ENCODE measurements at regions not wholly inside any gene's neighbourhood (a gene's known extent, or its start where the extent isn't known, plus 50 kb on each side); places are given as distances from the start of the nearest gene placed in this dataset.

GRCh38 chr2:6497048-6497447 is 368.7 kb downstream of the CMPK2 start:
- DNase-seq (no peak), ATAC-seq (no peak)
- Histone ChIP-seq H3K4me3 (no peak overlapping the region), H3K9me3 (no peaks in the 10 kb centered on the region), H3K36me3 (no peaks in the 10 kb centered on the region), H3K27me3 (no peaks in the 10 kb centered on the region), H3K27ac (no peak overlapping the region), H3K4me1 (no peaks in the 10 kb centered on the region)
- TF ChIP-seq CTCF (IDR thresholded peaks at IDR 0.05): no peak
- no peak for TF ChIP-seq POLR2A (IDR thresholded peaks at IDR 0.05)
- 71% methylated on average over 1 of the region's 1 CpG for WGBS (ENCODE audit: insufficient coverage, low coverage, low lambda C conversion rate, missing lambda C conversion rate)
- intact Hi-C loops (cut with DNase I): no loop called here

- Histone ChIP-seq H3K27ac (no peak overlapping the region), H3K27me3 (no peaks in the 10 kb centered on the region), H3K36me3 (no peaks in the 10 kb centered on the region), H3K9me3 (no peaks in the 10 kb centered on the region), H3K4me1 (no peaks in the 10 kb centered on the region), H3K4me3 (no peak overlapping the region)
- WGBS (ENCODE audit: insufficient coverage, low coverage, low lambda C conversion rate, missing lambda C conversion rate): 87% methylated on average over 6 of the region's 6 CpGs
- ATAC-seq (no peak), DNase-seq (no peak)
- intact Hi-C loops (cut with DNase I): no loop called here
- TF ChIP-seq CTCF (IDR thresholded peaks at IDR 0.05) (no peak), POLR2A (IDR thresholded peaks at IDR 0.05) (no peak)
These were observed 366.9 kb downstream of the CMPK2 start for GRCh38 chr2:6498841-6499240.

- intact Hi-C loops (cut with DNase I): no loop called here
- Histone ChIP-seq H3K36me3 (no peaks in the 10 kb centered on the region), H3K4me1 (no peaks in the 10 kb centered on the region), H3K27me3 (no peaks in the 10 kb centered on the region), H3K4me3 (no peak overlapping the region), H3K27ac (no peak overlapping the region), H3K9me3 (no peaks in the 10 kb centered on the region)
- 79% methylated on average over 2 of the region's 2 CpGs for WGBS (ENCODE audit: insufficient coverage, low coverage, low lambda C conversion rate, missing lambda C conversion rate)
- TF ChIP-seq CTCF (IDR thresholded peaks at IDR 0.05): no peak
- TF ChIP-seq POLR2A (IDR thresholded peaks at IDR 0.05): no peak
- ATAC-seq (no peak), DNase-seq (no peak)
These were observed 366.0 kb downstream of the CMPK2 start for GRCh38 chr2:6499691-6500090.

- H3K27me3 ChIP-seq: no peaks in the 10 kb centered on the region
- H3K4me1 ChIP-seq: no peaks in the 10 kb centered on the region
- no peaks in the 10 kb centered on the region for H3K9me3 ChIP-seq
- H3K27ac ChIP-seq: no peak overlapping the region
- ATAC-seq: no peak
- no peaks in the 10 kb centered on the region for H3K36me3 ChIP-seq
- intact Hi-C loops (cut with DNase I): no loop called here
- H3K4me3 ChIP-seq: no peak overlapping the region
- no peak for TF ChIP-seq CTCF (IDR thresholded peaks at IDR 0.05)
- TF ChIP-seq POLR2A (IDR thresholded peaks at IDR 0.05): no peak
- WGBS (ENCODE audit: insufficient coverage, low coverage, low lambda C conversion rate, missing lambda C conversion rate): 33% methylated on average over 5 of the region's 6 CpGs
- no peak for DNase-seq
These were observed 359.3 kb downstream of the CMPK2 start for GRCh38 chr2:6506361-6506794.

- Histone ChIP-seq H3K27me3 (no peaks in the 10 kb centered on the region), H3K4me3 (no peak overlapping the region), H3K4me1 (no peaks in the 10 kb centered on the region), H3K27ac (no peak overlapping the region), H3K9me3 (no peaks in the 10 kb centered on the region), H3K36me3 (no peaks in the 10 kb centered on the region)
- ATAC-seq (no peak), DNase-seq (no peak)
- intact Hi-C loops (cut with DNase I): no loop called here
- 33% methylated on average over 6 of the region's 6 CpGs for WGBS (ENCODE audit: insufficient coverage, low coverage, low lambda C conversion rate, missing lambda C conversion rate)
- TF ChIP-seq CTCF (IDR thresholded peaks at IDR 0.05) (no peak), POLR2A (IDR thresholded peaks at IDR 0.05) (no peak)
These were observed 358.8 kb downstream of the CMPK2 start for GRCh38 chr2:6506859-6507258.

Data from right lobe of liver (tissue), 6 donors.